ENCODE measurements at regions not wholly inside any gene's neighbourhood (a gene's known extent, or its start where the extent isn't known, plus 50 kb on each side); places are given as distances from the start of the nearest gene placed in this dataset.

DNA sequence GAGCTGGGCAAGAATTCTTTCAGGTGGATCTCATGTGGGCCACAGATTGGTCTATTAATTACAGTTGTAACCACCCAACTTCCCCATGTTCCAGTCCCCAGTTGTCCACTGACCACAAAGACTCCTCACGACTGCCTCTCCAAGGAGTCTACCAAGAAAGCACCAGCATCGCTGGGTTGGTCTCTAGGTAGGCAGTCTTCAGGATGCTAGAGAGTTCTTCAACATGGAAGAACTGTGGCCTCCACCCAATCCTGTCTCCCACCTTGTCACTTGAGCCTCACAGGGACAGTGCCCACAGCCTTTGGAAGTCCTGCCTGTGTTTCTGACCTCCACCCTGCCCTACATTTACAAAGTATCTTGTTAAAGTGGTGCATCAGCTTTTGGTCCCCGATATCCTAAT lies 184.7 kb upstream of the FN1 start:
- DNase-seq (ENCODE audit: low read depth in 2 of 2): no peak

DNA sequence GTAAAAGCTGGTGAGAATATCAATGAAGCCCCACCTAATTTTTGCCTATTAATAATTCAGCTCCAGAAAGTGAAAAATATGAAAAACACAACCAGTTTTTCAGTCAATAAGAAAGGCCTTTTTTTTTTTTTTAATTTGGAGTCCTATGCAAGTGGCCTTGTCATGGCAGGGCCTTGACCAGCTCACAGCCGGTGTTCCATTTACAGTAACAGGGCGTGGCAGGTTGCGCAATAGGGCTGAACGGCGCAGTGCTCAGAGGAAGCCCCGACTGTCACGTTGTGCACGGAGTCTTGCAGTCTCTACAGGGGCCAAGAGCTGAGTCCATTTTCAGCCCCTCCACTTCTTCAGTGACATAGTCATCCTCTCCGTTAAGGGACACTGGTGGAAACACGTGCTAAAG lies 184.1 kb upstream of the FN1 start:
- no peak for DNase-seq (ENCODE audit: low read depth in 2 of 2)

- DNase-seq (ENCODE audit: low read depth in 2 of 2): no peak
These were observed 183.4 kb upstream of the FN1 start for GRCh38 chr2:215619022-215619958.

- no peak for DNase-seq (ENCODE audit: low read depth in 2 of 2)
These were observed 182.3 kb upstream of the FN1 start for GRCh38 chr2:215618145-215618544.

- DNase-seq (ENCODE audit: low read depth in 2 of 2): no peak
These were observed 181.4 kb upstream of the FN1 start for GRCh38 chr2:215617060-215617824.

- no peak for DNase-seq (ENCODE audit: low read depth in 2 of 2)
These were observed 179.9 kb upstream of the FN1 start for GRCh38 chr2:215615803-215616174.

GRCh38 chr2:215615067-215615802 lies 179.4 kb upstream of the FN1 start:
- DNase-seq (ENCODE audit: low read depth in 2 of 2): no peak

GRCh38 chr2:215614296-215614695 lies 178.4 kb upstream of the FN1 start:
- DNase-seq (ENCODE audit: low read depth in 2 of 2): no peak

GRCh38 chr2:215613888-215614287 lies 178.0 kb upstream of the FN1 start:
- DNase-seq (ENCODE audit: low read depth in 2 of 2): no peak

- no peak for DNase-seq (ENCODE audit: low read depth in 2 of 2)
These were observed 177.4 kb upstream of the FN1 start for GRCh38 chr2:215613280-215613679.

- no peak for DNase-seq (ENCODE audit: low read depth in 2 of 2)
These were observed 176.9 kb upstream of the FN1 start for GRCh38 chr2:215612786-215613185.

- no peak for DNase-seq (ENCODE audit: low read depth in 2 of 2)
These were observed 175.9 kb upstream of the FN1 start for GRCh38 chr2:215611609-215612386.

DNA sequence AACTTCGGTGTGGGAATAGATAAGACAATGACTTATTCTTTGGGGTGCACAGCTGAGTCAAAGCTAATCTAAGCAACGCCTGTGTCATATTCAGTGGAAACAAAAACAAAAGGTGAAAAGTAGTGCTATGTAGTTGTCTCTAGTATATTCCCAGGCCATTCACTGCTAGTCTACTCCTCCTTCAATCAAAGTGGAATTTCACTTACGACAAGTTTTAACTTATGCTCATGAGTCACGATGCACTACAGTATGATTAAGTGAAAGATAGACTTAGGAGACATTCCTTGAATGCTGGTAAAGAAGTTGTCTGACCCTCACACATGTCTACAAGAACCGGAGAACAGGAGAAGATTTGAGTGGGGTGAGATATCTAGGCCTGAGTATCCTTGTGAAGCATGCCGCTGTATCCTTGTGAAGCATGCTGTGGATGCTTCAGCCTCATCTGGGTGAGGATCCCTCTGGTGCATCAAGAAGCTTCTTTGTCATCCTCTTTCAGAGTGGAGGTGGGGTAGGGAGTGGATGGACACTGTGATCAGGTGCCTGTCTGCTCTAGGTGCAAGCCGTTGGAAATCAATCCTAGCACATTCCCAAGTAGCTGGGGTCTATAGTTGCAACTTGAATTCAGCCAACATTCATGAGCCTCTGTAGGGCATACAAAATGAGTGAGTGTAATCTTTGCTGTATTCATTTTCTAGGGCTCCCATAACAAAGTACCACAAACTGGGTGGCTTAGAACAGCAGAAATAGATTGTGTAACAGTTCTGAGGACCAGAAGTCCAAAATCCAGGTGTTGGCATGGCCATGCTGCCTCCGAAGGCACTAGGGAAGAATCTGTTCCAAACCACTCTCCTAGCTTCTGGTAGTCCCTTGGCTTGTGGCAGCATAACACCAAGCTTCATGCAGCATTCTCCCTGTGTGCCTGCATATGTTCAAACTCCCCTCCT lies 173.5 kb upstream of the FN1 start:
- no peak for DNase-seq (ENCODE audit: low read depth in 2 of 2)

DNA sequence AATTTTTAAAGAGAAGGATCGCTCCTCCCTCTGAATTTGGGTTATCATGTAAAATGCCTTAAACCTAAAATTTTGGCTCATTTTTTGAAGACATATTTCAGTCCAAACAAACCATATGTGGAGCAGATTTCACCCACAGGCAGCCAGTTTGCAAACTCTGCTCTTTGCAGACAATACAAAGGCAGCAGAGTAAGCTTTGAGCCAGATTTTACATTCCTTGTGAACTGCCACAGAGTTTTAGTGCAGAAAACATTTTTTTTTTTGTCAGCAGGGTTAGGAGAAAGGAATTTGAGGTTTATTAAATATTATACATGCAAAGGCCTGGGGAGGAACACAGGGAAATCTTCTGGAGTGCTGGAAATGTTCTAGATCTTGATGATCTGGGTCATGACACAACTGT lies 171.9 kb upstream of the FN1 start:
- no peak for DNase-seq (ENCODE audit: low read depth in 2 of 2)

- DNase-seq (ENCODE audit: low read depth in 2 of 2): no peak
These were observed 170.4 kb upstream of the FN1 start for GRCh38 chr2:215606219-215606618.

GRCh38 chr2:215605214-215605613 lies 169.3 kb upstream of the FN1 start:
- DNase-seq (ENCODE audit: low read depth in 2 of 2): no peak

GRCh38 chr2:215604606-215605005 lies 168.7 kb upstream of the FN1 start:
- DNase-seq (ENCODE audit: low read depth in 2 of 2): no peak

- DNase-seq (ENCODE audit: low read depth in 2 of 2): no peak
These were observed 167.6 kb upstream of the FN1 start for GRCh38 chr2:215603440-215603839.

GRCh38 chr2:215602997-215603396 lies 167.1 kb upstream of the FN1 start:
- no peak for DNase-seq (ENCODE audit: low read depth in 2 of 2)

DNA sequence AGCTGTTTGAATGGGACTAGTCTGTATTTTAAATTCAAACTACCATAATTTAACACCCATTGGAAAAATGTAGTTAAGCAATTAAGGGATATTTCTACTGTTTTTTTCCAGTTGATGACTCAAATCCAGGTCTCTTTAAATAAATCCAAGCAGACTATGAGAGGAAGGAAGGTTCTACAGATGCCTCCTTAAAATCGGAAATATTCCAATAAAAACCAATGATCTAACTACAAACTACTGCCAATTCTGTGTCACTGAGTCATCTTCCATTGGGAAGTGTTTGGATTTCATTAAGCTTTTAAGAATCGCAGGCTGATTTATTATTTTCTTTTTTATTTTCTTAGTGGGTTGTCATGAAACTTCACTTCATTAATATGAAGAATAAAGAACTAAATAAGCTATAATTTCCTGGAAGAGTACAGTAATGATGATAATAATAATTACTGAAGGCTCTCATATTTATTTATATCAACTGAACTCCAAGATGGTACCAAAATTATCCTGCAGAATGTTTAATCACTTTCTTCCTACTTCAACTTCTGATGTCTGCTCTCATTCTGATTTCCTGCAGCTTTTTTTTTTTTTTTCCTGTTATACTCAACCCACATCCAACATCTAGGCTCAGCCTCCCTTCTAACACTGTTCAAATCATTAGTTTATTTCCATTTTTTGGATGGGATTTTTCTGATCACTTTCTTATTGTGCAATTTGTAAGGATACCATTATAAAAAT lies 166.3 kb upstream of the FN1 start:
- DNase-seq (ENCODE audit: low read depth in 2 of 2): no peak

All from stimulated activated CD8-positive, alpha-beta memory T cell treated with anti-CD3 and anti-CD28 coated beads, Interleukin-2, amount 100 ng/mL, for 1 hour (primary cell).